Fibroblast of lung (primary cell): ENCODE measurements at regions not wholly inside any gene's neighbourhood (a gene's known extent, or its start where the extent isn't known, plus 50 kb on each side); places are given as distances from the start of the nearest gene placed in this dataset.

ENCODE experiments used
- CTCF ChIP-seq, 2 donors: IDR thresholded peaks in 1 of 2; conservative IDR thresholded peaks in 1 of 2; 1 replicate in 1 of 2; 2 replicates in 1 of 2; pipeline ENCODE4 v1.5.1; 2011 to 2012; ENCODE audit warnings: low read length in 2 of 2, control low read depth in 1 of 2, inconsistent platforms in 1 of 2, low read depth in 1 of 2, mild to moderate bottlenecking in 1 of 2
- EZH2 ChIP-seq: IDR thresholded peaks from 2 replicates; pipeline ENCODE4 v1.5.1; 2012; ENCODE audit warnings: low read length, control low read depth, mild to moderate bottlenecking; ENCODE audit errors: missing control alignments

GRCh38 chr4:60315586-60315985 lies 884.5 kb upstream of the ADGRL3 start:
- TF ChIP-seq CTCF (conservative IDR thresholded peaks at IDR 0.05 in 1 of 2, IDR thresholded peaks at IDR 0.05 in 1 of 2; ENCODE audit: low read depth in 1 of 2, low read length in 2 of 2) (no peak), EZH2 (no peak)
